Stimulated activated CD4-positive, alpha-beta T cell treated with anti-CD3 and anti-CD28 coated beads, Interleukin-1b, Interleukin-23, amount 100 ng/mL, for 4 hours (primary cell): ENCODE measurements at regions not wholly inside any gene's neighbourhood (a gene's known extent, or its start where the extent isn't known, plus 50 kb on each side); places are given as distances from the start of the nearest gene placed in this dataset.
"Not testable (repeated sequence)": the region's sequence is repeated elsewhere in the genome, so short reads cannot be mapped to it uniquely, and the experiment has no call there.

Source experiments
- DNase-seq, 2 donors: peaks; one replicate each; pipeline ENCODE4 v3.0.0-alpha.2; 2020; ENCODE audit warnings: low read depth in 2 of 2

- DNase-seq = no peak
Measured at GRCh38 chr22:22716136-22716665, 71.8 kb downstream of the GGTLC2 start.

- no peak for DNase-seq
Measured at GRCh38 chr22:22717664-22718063, 73.2 kb downstream of the GGTLC2 start.

GRCh38 chr22:22720201-22720723 lies 75.8 kb downstream of the GGTLC2 start:
- DNase-seq = peak in 1 of 2 donors; percentile 19

GRCh38 chr22:22720724-22721261 lies 76.4 kb downstream of the GGTLC2 start:
- DNase-seq = no peak

GRCh38 chr22:22721681-22722354 lies 77.4 kb downstream of the GGTLC2 start:
- peak; percentile 70 to 72 for DNase-seq

- DNase-seq = no peak
Measured at GRCh38 chr22:22728382-22728781, 84.0 kb downstream of the GGTLC2 start.

- no peak for DNase-seq
Measured at GRCh38 chr22:22730655-22731373, 86.4 kb downstream of the GGTLC2 start.

- no peak for DNase-seq
Measured at GRCh38 chr22:22731374-22731676, 86.9 kb downstream of the GGTLC2 start.

- DNase-seq = not testable (repeated sequence)
Measured at GRCh38 chr22:22733006-22733405, 88.6 kb downstream of the GGTLC2 start.

GRCh38 chr22:22733881-22734373 lies 89.5 kb downstream of the GGTLC2 start:
- DNase-seq = no peak

- not testable (repeated sequence) for DNase-seq
Measured at GRCh38 chr22:22734395-22735272, 90.2 kb downstream of the GGTLC2 start.

- not testable (repeated sequence) for DNase-seq
Measured at GRCh38 chr22:22735276-22735675, 90.9 kb downstream of the GGTLC2 start.

GRCh38 chr22:22735695-22736611 lies 91.5 kb downstream of the GGTLC2 start:
- no peak for DNase-seq

- no peak for DNase-seq
Measured at GRCh38 chr22:22737590-22737989, 93.2 kb downstream of the GGTLC2 start.

- DNase-seq = no peak
Measured at GRCh38 chr22:22738959-22739585, 94.7 kb downstream of the GGTLC2 start.

GRCh38 chr22:22740560-22741276 lies 96.3 kb downstream of the GGTLC2 start:
- DNase-seq = no peak

GRCh38 chr22:22741843-22742242 lies 97.4 kb downstream of the GGTLC2 start:
- DNase-seq = no peak

GRCh38 chr22:22742641-22743040 lies 98.2 kb downstream of the GGTLC2 start:
- DNase-seq = no peak

GRCh38 chr22:22743128-22743760 lies 98.8 kb downstream of the GGTLC2 start:
- no peak for DNase-seq
